Glomerular visceral epithelial cell (primary cell): ENCODE measurements at regions not wholly inside any gene's neighbourhood (a gene's known extent, or its start where the extent isn't known, plus 50 kb on each side); places are given as distances from the start of the nearest gene placed in this dataset.
"Not testable (repeated sequence)": the region's sequence is repeated elsewhere in the genome, so short reads cannot be mapped to it uniquely, and the experiment has no call there.

ENCODE experiments used
- DNase-seq: peaks from one replicate; pipeline ENCODE4 v3.0.0-alpha.2; 2016; ENCODE audit errors: extremely low spot score

DNA sequence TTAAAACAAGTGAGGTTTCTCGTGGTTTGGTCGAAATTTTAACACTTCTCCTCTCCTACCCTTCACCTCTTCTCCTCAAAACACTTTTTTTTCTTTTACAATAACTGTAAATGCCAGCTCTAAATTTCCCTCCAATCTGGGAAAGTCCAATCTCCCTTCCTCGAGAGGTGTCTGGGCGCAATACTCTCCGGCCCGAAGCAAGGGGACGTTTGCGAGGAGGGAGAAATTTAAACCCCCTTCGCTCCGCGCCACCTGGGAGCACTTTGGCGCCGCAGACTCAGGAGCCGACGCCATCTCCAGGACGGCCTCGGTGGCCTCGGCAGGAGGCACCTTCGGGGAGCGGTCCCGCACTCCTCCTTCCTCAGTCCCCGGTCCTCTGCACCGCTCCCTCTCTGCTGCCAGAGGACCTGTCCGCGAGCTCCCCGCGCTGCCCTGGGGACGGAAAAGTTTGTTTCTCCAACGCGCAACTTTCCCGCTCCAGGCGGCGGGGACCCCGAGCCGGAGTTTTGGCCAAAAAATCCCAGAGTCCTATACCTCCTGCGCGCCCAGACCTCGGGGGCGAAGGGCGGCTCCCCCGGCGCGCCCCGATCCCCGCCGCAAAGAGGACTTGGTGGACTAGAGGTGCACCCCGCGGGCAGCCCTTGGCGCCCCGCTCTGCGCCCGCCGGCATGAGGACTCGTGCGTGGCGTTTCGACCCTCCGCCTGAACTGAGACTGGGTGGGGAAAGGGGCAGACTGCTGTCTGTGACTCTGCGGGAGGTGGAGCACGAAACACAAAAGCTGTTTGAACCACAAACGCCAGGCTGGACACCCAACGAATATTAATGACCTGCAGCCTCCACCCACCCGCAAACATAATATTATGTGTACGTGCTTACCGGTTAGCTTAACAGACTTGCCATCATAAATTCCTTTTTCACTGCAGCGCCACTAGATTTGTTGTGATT is 95.2 kb upstream of the HMGA2 start:
- peak; percentile 43 for DNase-seq

DNA sequence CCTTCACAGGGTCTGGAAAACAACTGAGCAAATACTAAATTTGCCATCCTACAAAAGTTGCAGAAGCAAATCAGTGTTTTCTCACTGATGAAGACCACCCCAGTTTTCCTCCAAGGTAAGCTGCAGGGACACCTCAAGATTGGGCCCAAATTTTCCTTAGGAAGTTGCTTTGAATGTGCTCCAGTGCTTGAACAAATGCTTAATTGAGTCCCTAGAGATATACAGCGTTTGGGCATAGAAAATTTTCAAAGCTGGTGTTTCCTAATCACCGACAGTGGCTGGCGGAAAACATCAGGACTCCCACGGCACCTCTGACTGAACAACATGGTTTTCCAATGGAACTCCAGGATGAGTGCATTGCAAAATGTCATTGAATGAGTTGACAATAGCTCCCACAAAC is 92.5 kb upstream of the HMGA2 start:
- no peak for DNase-seq

DNA sequence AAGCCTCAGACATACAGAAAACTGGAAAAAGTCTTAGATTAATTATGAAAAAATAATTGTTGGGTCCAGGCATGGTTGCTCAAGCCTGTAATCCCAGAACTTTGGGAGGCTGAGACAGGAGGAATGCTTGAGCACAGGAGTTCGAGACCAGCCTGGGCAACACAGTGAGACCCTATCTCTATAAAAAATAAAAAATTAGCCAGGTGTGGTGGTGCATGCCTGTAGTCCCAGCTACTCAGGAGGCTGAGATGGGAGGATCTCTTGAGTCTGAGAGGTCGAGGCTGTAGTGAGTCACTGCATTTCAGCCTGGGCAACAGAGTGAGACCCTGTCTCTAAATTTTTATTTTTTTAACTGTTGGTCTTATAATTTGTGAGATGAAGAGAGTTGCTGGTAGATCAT is 90.6 kb upstream of the HMGA2 start:
- not testable (repeated sequence) for DNase-seq

DNA sequence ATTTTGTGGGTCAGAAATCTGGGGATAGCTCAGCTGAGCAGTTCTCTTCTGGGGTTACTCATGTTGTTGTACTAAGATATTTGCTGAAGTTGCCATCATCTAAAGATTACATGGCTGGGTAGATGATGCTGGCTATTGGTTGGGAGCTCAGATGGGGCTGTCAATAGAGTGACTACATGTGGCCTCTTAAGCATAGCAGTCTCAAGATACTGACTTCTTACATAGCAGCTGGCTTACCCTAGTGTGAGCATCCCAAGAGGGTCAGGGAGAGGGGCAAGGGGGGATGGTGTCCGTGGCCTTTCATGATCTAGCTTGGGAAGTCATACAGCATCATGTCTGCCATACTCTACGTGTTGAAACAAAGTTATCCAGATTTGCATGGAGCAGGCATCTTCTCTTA is 90.1 kb upstream of the HMGA2 start:
- DNase-seq = no peak

DNA sequence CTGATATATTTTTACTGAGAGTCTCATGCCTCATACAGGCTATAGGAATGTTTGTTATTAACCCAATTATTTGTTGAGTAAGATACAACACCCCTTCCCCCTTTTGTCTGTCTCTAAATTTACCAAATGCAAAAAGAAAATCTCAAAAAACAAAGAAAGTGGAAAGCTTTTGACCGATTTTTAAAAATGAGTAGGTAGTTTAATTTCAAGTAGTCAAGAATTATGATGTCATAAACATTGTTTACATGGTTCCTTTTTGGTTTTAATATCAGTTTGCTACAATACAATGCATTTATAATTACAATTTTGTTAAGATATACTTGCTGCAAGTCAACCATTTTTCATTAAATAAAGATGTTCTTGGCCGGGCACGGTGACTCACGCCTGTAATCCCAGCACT is 84.7 kb upstream of the HMGA2 start:
- DNase-seq = no peak

DNA sequence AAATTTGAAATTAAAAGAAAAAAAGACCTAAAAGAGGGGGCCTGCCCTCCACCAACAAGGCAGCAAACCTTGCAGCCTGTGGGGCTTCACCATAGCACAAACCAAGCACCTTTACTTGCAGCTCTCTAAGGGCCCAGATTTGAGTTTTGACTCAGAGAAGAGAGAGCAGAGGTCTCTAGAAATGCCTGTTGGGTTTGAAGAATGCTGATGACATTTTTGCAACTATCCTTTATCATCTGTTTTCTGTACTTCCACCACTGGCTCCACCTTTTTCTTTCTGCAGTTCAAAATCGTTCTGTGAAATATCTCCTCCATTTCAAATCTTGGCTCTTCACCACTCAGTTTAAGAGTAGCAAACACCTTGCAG is 83.8 kb upstream of the HMGA2 start:
- DNase-seq = no peak

DNA sequence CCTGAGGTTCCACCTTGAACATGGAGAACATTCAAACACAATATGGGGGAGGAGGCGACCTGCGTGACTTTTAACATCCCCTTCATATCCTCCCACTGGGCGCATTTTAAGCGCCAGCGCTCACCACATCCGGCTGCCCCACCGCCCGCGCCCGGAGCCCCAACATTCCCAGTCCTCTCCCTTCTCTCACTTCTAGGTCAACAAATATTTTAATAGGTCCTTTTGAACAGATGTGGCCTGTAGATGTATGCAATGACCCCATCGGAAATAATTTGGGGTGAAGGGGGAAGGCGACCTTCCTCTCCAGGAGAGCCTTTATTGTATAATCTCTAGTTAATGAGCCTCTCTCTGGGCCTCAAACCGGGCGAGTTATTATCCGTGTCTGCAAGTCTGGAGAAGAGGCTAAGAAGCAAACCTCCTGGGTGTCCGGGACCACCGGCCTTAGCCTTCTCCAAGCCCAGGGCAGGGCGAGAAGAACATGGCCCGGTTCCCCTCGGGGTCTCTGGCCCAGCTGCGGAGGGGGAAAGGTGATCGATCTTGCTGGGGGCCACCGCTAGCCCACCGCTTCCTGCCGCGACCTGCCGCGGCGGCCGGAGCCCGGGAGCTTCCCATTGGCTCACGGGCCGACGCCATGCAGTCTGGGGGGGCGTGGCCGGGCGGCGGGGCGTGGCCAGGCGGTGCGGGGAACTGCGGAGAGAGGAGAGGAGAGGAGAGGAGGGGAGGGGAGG is 83.2 kb upstream of the HMGA2 start:
- peak; percentile 90 for DNase-seq

DNA sequence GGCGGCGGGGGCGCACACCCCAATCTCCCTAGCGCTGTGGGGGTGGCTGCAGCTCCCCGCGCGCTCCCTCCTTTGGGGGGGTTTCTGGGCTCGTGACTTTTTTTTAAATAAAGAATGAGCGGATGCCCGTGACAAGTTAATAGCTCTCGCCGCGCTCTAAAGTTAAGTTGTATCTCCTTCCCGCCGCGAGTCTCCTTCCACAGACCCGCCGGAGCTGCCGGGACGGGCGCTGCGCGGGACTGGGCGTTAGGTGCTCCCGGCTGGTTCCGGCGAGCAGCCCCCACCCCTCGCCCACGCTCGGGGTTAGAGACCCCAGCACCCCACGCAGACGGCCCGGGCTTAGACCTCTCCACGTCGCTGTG is 82.6 kb upstream of the HMGA2 start:
- DNase-seq = no peak

DNA sequence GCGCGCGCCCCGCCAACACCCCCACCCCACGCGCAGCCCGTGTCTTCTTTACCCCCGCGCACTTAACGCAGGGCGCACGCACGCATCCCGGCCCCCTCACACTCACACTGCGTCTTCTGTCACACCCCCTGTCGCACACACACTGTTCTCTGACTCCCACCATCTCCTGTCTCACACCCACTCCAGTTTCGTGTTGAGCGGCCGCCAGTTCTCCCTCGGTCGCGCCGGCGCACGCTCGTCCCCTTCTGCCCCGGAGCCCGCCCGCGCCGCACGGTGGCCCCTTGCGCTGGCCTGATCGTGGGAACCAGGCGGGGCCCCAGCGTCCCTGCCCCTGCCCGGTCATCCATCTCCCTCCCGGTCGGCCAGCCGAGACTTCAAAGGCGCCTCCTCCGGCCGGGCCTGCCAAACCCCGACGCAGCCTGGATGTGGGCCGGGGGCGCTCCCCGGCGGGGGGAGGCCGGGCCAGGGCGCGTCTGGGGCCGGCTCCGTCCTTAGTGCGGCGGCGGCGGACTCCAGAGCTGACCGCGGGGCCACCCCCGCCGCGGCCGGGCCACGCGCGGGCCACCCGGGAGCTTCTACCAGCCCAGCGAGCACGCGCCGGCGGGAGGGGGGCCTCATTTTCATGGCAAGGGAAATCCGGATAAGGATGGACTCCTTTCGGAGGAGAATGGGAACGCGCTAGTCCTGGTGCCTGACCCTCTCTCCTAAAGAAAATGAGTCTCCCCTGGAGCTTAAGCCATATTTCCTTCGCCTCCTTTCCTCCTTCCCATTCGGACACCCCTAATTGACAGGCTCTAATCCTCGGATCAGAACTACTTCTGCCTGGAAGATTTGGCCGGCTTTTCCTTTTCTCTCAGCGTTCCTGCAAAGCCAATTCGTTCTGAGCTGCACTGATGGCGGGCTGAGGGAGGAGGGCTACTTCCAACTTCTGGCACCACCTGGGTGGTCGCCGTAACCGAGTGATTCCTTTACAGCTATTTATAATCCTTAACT is 82.0 kb upstream of the HMGA2 start:
- peak; percentile 63 for DNase-seq

DNA sequence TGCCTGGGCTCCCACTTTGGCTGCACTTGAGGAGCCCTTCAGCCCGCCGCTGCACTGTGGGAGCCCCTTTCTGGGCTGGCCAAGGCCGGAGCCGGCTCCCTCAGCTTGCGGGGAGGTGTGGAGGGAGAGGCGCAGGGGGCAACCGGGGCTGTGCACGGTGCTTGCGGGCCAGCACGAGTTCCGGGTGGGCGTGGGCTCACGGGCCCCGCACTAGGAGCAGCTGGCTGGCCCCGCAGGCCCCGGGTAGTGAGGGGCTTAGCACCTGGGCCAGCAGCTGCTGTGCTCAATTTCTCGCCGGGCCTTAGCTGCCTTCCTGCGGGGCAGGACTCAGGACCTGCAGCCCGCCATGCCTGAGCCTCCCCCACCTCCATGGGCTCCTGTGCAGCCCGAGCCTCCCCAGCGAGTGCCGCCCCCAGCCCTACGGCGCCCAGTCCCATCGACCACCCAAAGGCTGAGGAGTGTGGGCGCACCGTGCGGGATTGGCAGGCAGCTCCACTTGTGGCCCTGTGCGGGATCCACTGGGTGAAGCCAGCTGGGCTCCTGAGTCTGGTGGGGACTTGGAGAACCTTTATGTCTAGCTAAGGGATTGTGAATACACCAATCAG is 79.9 kb upstream of the HMGA2 start:
- DNase-seq = not testable (repeated sequence)

DNA sequence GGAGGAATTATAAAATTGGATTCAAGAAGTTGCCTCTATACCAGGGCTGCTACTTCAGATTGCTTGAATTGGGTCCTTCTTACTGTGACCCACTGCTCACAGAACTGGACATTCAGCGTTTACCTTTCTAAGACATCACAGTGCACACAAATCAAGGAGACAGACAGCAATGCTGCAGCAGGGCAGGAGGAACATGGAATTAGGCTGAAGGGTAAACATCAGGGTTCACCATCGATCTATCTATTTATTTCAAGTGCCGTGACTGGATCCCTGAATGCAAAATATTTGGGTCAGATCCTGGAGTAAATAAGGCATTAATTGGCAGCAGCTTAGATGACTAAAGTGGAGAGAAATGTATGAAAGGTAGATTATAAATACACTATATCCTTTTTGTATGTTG is 76.9 kb upstream of the HMGA2 start:
- DNase-seq = no peak

DNA sequence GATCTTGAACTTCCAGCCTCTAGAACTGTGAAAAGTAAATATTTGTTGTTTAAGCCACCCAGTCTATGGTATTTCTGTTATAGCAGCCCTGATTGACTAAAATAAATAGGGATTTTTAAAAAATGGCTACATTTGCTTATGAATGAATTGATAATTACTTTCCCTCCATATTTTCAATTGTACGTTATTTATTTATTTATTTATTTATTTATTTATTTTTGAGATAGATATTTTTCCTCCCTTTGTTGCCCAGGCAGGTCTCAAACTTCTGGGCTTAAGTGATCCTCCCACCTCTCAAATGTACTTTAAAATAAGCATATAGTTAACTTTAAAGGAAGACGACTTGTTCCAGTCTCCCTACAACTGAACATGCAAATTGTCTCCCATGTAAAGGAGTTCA is 76.0 kb upstream of the HMGA2 start:
- DNase-seq = no peak

DNA sequence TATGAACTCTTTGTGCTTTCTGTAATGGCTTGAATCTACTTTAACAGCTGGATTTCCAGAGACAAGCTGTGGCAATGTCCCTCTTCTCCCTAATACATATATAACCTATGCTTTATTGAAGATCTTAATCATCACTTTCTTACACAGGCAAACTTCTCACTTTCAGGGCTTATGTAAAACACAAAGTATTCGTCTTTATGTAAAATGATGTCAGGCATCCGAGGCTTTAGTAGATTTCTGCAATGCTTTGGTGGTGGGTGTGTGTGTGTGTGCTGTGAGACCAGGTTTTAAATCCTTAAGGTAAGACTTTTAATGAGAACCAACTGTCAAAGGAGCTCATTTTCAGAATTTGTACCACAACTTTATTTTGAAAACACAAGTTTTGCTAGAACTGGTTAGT is 70.0 kb upstream of the HMGA2 start:
- no peak for DNase-seq

DNA sequence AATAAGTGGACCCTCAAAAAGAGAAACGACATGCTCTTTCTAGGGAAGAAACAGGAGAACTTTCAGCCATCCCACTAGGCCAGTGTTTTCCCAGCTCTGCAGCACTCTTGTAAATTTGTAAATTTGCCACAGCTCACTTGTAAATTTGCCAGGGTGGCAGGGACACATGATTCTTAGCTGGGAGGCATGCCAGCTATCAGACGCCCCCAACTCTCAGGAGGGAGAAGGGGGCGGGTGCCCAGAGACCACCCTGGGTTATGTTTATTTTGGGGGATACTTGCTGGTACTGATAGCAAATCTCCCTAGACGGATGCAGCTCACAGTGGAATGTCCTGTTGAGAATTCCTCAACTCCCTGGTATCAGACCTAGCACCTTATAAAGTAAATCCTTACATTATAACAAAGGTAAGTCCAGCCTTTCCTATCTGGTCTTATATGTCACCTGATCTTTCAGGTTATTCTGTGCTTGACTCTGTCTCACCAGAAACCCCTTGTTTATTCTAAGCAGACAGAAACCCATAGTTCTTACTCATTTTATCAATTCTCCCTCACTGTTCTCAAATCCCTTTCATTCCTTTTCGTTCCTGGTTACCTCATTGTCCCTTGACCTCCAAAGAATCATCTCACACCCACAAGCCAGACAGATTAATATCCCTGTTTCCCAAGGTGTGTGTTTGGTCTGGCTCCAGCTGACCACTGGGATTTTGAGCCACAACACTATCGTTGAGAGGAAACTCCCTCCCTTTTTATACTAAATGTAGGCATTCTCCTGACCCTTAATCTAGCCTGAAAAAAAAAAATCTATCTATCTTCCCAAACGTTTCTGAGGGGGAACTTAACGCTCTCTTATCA is 69.3 kb upstream of the HMGA2 start:
- DNase-seq = no peak

DNA sequence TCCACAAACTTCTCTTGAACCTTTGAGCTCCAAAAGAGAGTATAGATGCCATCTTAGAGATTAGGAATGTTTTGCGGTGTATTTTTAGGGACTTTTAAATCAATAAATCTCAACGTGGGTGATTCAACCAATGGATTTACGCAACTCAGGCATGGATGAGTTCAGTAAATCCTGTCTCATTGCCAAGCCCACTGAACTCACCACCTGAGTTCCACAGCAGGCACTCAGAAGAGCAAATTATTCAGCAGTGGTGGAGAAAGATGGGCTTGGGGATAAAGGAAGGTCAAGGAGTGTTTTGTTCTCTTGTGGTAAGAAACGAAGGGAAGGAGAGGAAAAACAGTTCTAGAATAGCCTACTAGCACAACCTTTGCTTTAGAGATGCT is 68.7 kb upstream of the HMGA2 start:
- no peak for DNase-seq

DNA sequence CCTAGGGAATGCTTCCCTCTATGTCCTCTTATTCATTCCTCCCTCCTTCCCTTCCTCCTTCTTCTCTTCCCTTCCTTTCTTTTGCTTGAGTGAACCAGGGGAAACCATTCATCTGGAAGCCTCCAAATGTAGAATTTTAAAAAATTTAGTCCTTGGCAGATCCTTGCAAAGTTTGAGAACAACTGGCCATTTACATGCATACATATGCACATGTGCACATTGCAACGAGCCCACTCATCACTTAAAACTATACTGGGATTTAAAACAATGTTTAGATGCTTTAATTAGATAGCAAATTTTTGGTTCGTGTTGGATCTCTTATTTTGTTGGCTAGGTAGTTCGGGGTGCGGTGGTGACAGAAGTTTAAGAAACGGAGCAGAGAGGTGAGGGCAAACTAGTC is 68.0 kb upstream of the HMGA2 start:
- no peak for DNase-seq

DNA sequence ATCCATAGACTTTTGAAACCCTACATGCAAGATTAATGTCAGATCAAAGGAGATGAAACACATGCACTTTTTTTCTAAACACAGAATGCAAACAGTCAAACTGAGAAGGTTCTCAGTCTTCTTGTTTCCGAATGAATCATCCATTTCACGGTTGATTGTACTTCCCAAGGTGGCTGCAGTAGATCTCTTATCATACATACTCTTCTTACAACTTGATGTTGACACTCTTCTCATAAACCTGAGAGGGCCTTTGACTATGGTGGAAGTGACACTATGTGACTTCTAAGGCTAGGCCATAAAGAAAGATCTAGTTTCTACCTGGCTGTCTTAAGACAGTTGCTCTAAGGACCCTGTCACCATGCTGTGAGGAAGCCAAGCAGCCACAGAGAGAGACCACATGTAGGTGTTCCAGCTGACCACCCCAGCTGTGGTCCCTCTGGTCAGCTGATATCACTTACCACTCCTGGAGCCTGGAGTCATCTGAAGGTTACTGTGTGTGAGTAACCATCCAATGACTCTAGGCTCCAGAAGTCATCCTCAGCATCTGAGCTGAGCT is 67.2 kb upstream of the HMGA2 start:
- DNase-seq = peak; percentile 73

DNA sequence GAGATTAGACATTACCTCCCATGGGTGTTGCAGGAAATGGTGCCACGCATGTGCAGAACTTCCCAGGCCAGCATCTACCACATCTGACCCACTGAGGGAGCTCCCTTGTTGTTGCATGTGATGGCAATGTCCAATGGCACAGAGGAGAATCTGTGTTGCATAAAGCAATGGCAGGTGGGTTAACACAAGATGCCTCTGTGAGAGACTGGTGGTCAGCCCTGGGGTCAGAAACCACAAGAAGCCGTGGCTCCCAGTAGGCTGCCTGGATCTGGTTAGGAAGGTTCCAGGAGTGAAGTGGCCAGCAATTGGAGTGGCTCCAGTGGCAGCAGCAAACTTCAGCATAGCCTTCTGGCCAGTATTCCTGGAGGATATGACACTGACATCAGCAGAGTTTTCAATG is 65.9 kb upstream of the HMGA2 start:
- no peak for DNase-seq

DNA sequence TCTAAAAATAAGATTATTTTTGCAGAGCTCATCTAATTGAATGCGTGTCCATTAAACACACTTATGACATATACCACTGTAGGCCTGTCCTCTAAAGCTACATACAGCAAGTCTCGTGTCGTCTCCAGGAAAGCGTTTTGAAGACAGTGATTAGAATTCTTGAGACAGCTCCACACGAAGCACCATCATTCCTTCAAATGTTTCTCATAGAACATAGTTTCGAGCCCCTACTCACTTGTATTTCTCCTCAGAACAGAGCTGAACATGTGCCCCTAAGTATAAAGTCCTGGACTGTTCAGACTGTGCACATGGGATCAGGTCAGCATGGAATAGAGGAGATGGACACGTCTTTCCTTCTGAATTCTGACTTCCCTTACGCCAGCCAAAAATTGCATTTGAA is 64.5 kb upstream of the HMGA2 start:
- DNase-seq = no peak

DNA sequence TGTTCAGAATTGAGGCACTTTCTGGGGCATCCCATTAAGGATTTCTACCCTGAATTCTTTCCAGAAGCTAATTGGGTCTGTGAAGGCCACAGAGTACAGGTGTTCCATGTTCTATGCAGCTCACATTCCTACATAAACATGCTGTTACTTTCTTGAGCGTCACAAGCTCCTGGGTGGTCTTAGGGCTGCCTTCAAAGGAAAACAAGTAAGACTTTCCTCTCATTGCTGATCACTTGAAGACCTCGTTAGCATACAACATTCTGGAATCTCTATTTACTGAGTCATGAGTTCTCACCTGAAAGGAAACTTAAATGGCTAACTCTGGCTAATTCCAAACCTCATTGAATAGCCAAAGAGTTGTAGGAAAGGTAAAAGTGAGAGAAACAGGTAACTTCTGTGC is 63.0 kb upstream of the HMGA2 start:
- no peak for DNase-seq

DNA sequence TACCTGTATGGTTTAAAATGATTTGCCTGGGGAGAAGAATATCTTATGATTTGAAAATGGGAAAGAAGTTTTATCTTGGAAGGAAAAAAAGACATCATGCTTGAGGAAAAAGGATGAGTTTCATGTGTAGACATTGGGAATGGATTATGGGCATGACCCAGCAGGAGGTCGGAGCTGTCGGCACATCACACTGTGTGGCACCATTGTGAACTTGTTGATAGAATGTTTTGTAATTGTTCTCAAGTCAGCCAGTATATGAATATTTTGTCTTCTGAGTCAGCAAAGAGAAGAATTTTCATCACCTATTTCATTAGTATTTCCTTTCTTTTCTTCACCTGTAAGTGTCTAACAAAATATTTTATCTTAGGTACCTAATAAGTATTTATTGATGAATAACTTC is 60.0 kb upstream of the HMGA2 start:
- DNase-seq = no peak
